Brain microvascular endothelial cell (primary cell): ENCODE measurements at regions not wholly inside any gene's neighbourhood (a gene's known extent, or its start where the extent isn't known, plus 50 kb on each side); places are given as distances from the start of the nearest gene placed in this dataset.

ENCODE experiments used
- DNase-seq: peaks from one replicate; pipeline ENCODE4 v3.0.0-alpha.2; 2020
- H3K27ac ChIP-seq: fragments of 250-450 bp; sonication (Bioruptor Pico); 2 replicates; pipeline ENCODE4 v1.5.1; 2020; ENCODE audit warnings: mild to moderate bottlenecking, moderate library complexity
- H3K27me3 ChIP-seq: fragments of 250-450 bp; sonication (Bioruptor Pico); replicated peaks from 2 replicates; pipeline ENCODE4 v1.5.1; 2020; ENCODE audit warnings: mild to moderate bottlenecking
- H3K36me3 ChIP-seq: fragments of 250-450 bp; sonication (Bioruptor Pico); replicated peaks from 2 replicates; pipeline ENCODE4 v1.5.1; 2020; ENCODE audit warnings: mild to moderate bottlenecking
- H3K4me3 ChIP-seq: 2 replicates; pipeline ENCODE4 v1.5.1; 2011; ENCODE audit warnings: low read depth, mild to moderate bottlenecking, control low read depth, low read length, moderate library complexity
- in situ Hi-C: cut with HindIII; loops from 2 replicates; pipeline ENCODE4 v1.10.0; 2017; ENCODE audit warnings: low sequenced_read_pairs, low pct_ligation_motif_present
- TF ChIP-seq, protein P1 (sequence below): IDR thresholded peaks from 2 replicates; pipeline ENCODE4 v1.5.1; 2011; ENCODE audit warnings: low read depth, mild to moderate bottlenecking, moderate library complexity, low read length, control low read depth, inconsistent platforms; ENCODE audit errors: missing control alignments

DNA sequence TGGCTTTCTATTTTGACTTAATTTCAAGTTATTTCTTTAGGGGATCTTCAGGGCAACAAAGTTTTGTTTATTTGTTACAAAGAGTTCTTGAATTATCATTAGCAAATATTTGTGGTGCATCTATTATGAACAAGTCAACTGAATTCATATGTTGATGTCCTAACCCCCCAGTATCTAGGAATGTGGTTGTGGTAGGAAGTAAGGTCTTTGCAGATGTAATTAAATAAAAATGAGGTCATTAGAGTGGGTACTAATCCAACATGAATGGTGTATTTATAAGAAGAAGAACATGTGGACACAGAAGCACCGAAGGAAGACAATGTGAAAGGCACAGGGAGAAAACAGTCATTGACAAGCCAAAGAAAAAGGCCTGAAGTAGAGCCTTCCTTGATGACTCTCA is 474.0 kb upstream of the DAB2 start:
- TF ChIP-seq, protein P1, sequence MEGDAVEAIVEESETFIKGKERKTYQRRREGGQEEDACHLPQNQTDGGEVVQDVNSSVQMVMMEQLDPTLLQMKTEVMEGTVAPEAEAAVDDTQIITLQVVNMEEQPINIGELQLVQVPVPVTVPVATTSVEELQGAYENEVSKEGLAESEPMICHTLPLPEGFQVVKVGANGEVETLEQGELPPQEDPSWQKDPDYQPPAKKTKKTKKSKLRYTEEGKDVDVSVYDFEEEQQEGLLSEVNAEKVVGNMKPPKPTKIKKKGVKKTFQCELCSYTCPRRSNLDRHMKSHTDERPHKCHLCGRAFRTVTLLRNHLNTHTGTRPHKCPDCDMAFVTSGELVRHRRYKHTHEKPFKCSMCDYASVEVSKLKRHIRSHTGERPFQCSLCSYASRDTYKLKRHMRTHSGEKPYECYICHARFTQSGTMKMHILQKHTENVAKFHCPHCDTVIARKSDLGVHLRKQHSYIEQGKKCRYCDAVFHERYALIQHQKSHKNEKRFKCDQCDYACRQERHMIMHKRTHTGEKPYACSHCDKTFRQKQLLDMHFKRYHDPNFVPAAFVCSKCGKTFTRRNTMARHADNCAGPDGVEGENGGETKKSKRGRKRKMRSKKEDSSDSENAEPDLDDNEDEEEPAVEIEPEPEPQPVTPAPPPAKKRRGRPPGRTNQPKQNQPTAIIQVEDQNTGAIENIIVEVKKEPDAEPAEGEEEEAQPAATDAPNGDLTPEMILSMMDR = no peak
- in situ Hi-C loops = no loop called here
- Histone ChIP-seq H3K27me3 (no peaks in the 10 kb centered on the region), H3K4me3 (no peak overlapping the region), H3K27ac (no peak overlapping the region), H3K36me3 (no peaks in the 10 kb centered on the region)
- DNase-seq = no peak

DNA sequence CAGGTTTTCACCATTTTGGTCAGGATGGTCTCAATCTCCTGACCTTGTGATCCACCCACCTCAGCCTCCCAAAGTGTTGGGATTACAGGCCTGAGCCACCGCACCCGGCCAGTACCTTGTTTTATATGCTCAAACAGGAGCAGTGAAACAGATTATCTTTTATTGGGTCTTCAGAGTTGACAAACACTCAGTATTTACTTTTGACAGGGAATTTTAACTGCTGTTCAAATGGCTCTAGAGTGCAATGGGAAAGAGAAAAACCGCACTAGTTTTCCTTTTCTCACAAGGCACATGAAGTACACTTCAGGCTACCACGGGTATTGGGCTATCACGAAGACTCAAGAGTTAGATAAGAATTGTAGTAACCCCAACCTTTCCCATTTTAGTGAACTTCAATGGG is 471.9 kb upstream of the DAB2 start:
- H3K4me3 ChIP-seq = no peak overlapping the region
- DNase-seq = no peak
- TF ChIP-seq, protein P1 = no peak
- no peaks in the 10 kb centered on the region for H3K27me3 ChIP-seq
- in situ Hi-C loops = no loop called here
- H3K36me3 ChIP-seq = no peaks in the 10 kb centered on the region
- H3K27ac ChIP-seq = no peak overlapping the region

DNA sequence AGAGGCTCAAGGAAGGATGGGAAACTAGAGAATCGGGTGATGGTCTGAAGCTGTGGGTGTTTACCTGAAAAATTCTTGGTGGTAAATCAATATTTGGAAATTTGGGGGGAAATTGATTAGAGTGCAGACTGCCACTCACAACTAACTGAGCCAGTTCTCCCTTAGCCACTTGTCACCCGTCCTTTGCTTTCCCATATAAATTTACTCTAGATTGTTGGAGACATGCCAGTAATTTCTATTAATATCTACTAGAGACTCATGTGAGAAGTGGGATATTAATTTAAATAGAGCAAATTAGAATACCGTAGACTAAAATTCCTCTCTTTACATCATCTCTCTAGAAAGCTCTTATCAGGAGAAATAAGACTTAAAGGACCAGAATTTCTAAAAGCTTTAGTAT is 471.3 kb upstream of the DAB2 start:
- DNase-seq = no peak
- in situ Hi-C loops = no loop called here
- H3K27me3 ChIP-seq = no peaks in the 10 kb centered on the region
- TF ChIP-seq, protein P1 = no peak
- no peak overlapping the region for H3K27ac ChIP-seq
- no peak overlapping the region for H3K4me3 ChIP-seq
- no peaks in the 10 kb centered on the region for H3K36me3 ChIP-seq

DNA sequence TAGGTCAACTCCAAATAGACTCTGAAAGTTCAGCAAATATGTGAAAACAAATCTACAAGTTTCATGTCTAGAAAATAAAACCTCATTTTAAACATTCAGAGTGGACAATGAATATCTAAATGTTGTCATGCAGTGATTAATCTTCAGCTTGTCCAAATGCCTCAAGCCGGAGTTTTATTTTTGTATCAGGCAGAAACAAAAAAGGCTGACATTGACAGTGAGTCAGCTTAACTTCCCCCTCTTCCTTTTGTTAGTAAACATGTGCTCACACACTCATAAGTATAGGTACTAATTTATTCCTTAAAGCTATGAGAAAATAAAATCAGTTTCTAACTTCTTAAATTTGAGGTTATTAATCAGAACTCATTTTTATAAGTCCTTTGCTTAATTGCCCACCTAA is 467.9 kb upstream of the DAB2 start:
- in situ Hi-C loops = no loop called here

DNA sequence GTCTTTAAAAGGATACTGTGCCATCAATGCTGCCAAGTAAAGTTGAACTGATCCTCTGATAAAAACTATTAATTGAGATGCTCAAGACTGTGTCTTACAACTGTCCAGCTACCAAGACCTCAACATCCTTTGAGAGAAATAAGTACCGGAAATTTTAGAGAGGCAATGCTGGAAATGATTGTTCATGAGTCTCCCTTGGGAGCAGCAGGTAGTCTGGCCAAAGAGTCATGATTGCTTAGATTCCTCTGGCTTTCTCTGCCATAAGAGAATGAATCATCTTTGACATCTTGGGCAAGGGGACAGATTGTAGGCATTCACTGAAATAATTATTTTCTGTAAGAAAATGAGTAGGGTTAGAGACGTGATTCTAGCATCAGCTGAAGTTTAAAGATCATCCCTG is 466.6 kb upstream of the DAB2 start:
- H3K4me3 ChIP-seq = no peak overlapping the region
- DNase-seq = peak; percentile 40
- no peak overlapping the region for H3K27ac ChIP-seq
- no peaks in the 10 kb centered on the region for H3K27me3 ChIP-seq
- in situ Hi-C loops = no loop called here
- TF ChIP-seq, protein P1 = no peak
- no peaks in the 10 kb centered on the region for H3K36me3 ChIP-seq

More for the DNA sequence above, 467.9 kb upstream of the DAB2 start:
- H3K27ac ChIP-seq = no peak overlapping the region
- H3K4me3 ChIP-seq = no peak overlapping the region
- TF ChIP-seq, protein P1 = no peak
- H3K36me3 ChIP-seq = no peaks in the 10 kb centered on the region
- no peaks in the 10 kb centered on the region for H3K27me3 ChIP-seq
- peak; percentile 40 for DNase-seq

DNA sequence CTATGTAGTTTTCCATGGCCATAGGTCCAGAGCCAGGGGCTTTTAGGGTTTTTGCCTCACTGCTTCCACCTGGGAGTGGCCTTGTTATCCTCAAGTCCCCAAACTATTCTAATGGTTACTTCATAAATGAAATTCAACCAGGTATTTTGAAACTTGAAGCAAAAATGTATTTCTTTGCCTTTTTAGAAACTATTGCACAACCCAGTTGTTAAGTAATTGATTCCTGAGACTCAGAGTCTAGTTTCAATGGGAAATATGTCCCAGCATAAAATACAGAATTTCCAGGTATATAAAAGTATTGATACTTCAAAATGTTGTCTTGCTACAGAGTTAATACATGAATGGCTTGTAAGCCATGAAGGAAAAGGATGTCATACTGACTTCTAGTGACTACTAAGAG is 456.2 kb upstream of the DAB2 start:
- Histone ChIP-seq H3K36me3 (no peaks in the 10 kb centered on the region), H3K4me3 (no peak overlapping the region), H3K27me3 (no peaks in the 10 kb centered on the region), H3K27ac (no peak overlapping the region)
- in situ Hi-C loops = no loop called here
- TF ChIP-seq, protein P1 = no peak
- no peak for DNase-seq
